IMR-90 (cell line): ENCODE measurements at regions not wholly inside any gene's neighbourhood (a gene's known extent, or its start where the extent isn't known, plus 50 kb on each side); places are given as distances from the start of the nearest gene placed in this dataset.

Experiments used
- ATAC-seq: fragments of 200-7000 bp; cut with Tn5 transposase; 2 replicates; pipeline ENCODE4 v1.9.1; 2020; ENCODE audit warnings: low read depth, mild to moderate bottlenecking, moderate library complexity
- BruUV-seq: library from RNA; stranded (reverse); fragments of 400-500 nt; replicated peaks from 2 replicates; lab custom pipeline; 2021; lab: Mats Ljungman, UMichigan
- CTCF ChIA-PET: fragments of 300-600 bp; formaldehyde crosslinking; extraction: SDS; loops from one replicate; lab custom pipeline; 2021; ENCODE audit warnings: antibody characterized with exemption; lab: Yijun Ruan, JAX
- POLR2A ChIA-PET: fragments of 300-600 bp; sonication (Branson Sonifier 250); formaldehyde crosslinking; loops from one replicate; lab custom pipeline; 2022; ENCODE audit warnings: antibody characterized with exemption; ENCODE audit not compliant: unreplicated experiment; lab: Charles Lee
- DNase-seq: peaks from one replicate; pipeline ENCODE4 v3.0.0; 2013
- H2AFZ ChIP-seq: replicated peaks from 2 replicates; pipeline ENCODE3; 2013; ENCODE audit warnings: low read length, mild to moderate bottlenecking; ENCODE audit not compliant: poor library complexity
- H2AK5ac ChIP-seq: 2 replicates; pipeline ENCODE4 v1.6.1; 2013; ENCODE audit warnings: low read depth, low read length, inconsistent platforms
- H2AK9ac ChIP-seq: replicated peaks from 2 replicates; pipeline ENCODE3; 2013; ENCODE audit warnings: mild to moderate bottlenecking, low read depth, low read length, moderate library complexity; ENCODE audit not compliant: poor library complexity
- H2BK120ac ChIP-seq: 2 replicates; pipeline ENCODE4 v1.6.1; 2013; ENCODE audit warnings: low read depth, low read length, inconsistent platforms
- H2BK15ac ChIP-seq: 3 replicates; pipeline ENCODE4 v1.6.1; 2013; ENCODE audit warnings: low read depth, low read length, inconsistent platforms
- H2BK20ac ChIP-seq: 2 replicates; pipeline ENCODE4 v1.6.1; 2013; ENCODE audit warnings: low read depth, mild to moderate bottlenecking, inconsistent platforms, low read length, moderate library complexity
- H2BK5ac ChIP-seq: 2 replicates; pipeline ENCODE4 v1.6.1; 2013; ENCODE audit warnings: mild to moderate bottlenecking, low read depth, low read length, inconsistent platforms; ENCODE audit not compliant: poor library complexity, severe bottlenecking
- H3K14ac ChIP-seq: replicated peaks from 2 replicates; pipeline ENCODE4 v1.6.1; 2013; ENCODE audit warnings: low read depth, low read length, inconsistent platforms
- H3K18ac ChIP-seq: 2 replicates; pipeline ENCODE4 v1.6.1; 2013; ENCODE audit warnings: low read depth, low read length, control low read depth
- H3K23ac ChIP-seq: 2 replicates; pipeline ENCODE4 v1.6.1; 2013; ENCODE audit warnings: low read depth, low read length, inconsistent platforms
- H3K27ac ChIP-seq: 2 replicates; pipeline ENCODE4 v1.5.1; 2013; ENCODE audit warnings: mild to moderate bottlenecking, control low read depth, low read length; ENCODE audit not compliant: insufficient read depth
- H3K27me3 ChIP-seq: 2 replicates; pipeline ENCODE4 v1.6.1; 2013; ENCODE audit warnings: low read length; ENCODE audit not compliant: control insufficient read depth, insufficient read depth
- H3K36me3 ChIP-seq: 2 replicates; pipeline ENCODE4 v1.6.1; 2013; ENCODE audit warnings: low read length, mixed read lengths; ENCODE audit not compliant: control insufficient read depth, insufficient read depth
- H3K4ac ChIP-seq: 2 replicates; pipeline ENCODE4 v1.6.1; 2013; ENCODE audit warnings: low read depth, low read length, inconsistent platforms
- H3K4me1 ChIP-seq: 2 replicates; pipeline ENCODE4 v1.6.1; 2013; ENCODE audit warnings: low read length, mixed read lengths; ENCODE audit not compliant: control insufficient read depth, insufficient read depth
- H3K4me2 ChIP-seq: 2 replicates; pipeline ENCODE4 v1.6.1; 2013; ENCODE audit warnings: low read depth, mild to moderate bottlenecking, control low read depth, low read length, moderate library complexity
- H3K4me3 ChIP-seq: 2 replicates; pipeline ENCODE4 v1.5.1; 2013; ENCODE audit warnings: low read depth, mild to moderate bottlenecking, control low read depth, low read length, moderate library complexity; ENCODE audit not compliant: insufficient read depth
- H3K56ac ChIP-seq: 2 replicates; pipeline ENCODE4 v1.6.1; 2013; ENCODE audit warnings: low read length, inconsistent platforms; ENCODE audit not compliant: insufficient read depth; ENCODE audit errors: extremely low read depth
- H3K79me1 ChIP-seq, 2 experiments: 2 replicates each; pipeline ENCODE4 v1.6.1; 2013; ENCODE audit warnings: low read length in 2 of 2, inconsistent platforms in 1 of 2, low read depth in 1 of 2
- H3K9ac ChIP-seq: 2 replicates; pipeline ENCODE4 v1.6.1; 2013; ENCODE audit warnings: low read depth, low read length, control low read depth
- H3K9me1 ChIP-seq: 2 replicates; pipeline ENCODE4 v1.6.1; 2013; ENCODE audit warnings: low read length, inconsistent platforms; ENCODE audit not compliant: insufficient read depth
- H3K9me3 ChIP-seq: 2 replicates; pipeline ENCODE4 v1.6.1; 2013; ENCODE audit warnings: low read length; ENCODE audit not compliant: control insufficient read depth, insufficient read depth
- H4K20me1 ChIP-seq: 2 replicates; pipeline ENCODE4 v1.6.1; 2013; ENCODE audit warnings: low read length, inconsistent platforms; ENCODE audit not compliant: insufficient read depth
- H4K5ac ChIP-seq: 2 replicates; pipeline ENCODE4 v1.6.1; 2013; ENCODE audit warnings: mild to moderate bottlenecking, low read depth, low read length, control low read depth
- H4K8ac ChIP-seq, 2 experiments: 2 replicates each; pipeline ENCODE4 v1.6.1; 2013; ENCODE audit warnings: low read depth in 2 of 2, low read length in 2 of 2, control low read depth in 1 of 2, inconsistent platforms in 1 of 2
- H4K91ac ChIP-seq: 2 replicates; pipeline ENCODE4 v1.6.1; 2013; ENCODE audit warnings: low read depth, low read length, inconsistent platforms; ENCODE audit not compliant: insufficient read depth
- BHLHE40 ChIP-seq: fragments of 150-350 bp; IDR thresholded peaks from 2 replicates; pipeline ENCODE4 v1.6.1; 2016; ENCODE audit warnings: mild to moderate bottlenecking, low read depth, low read length
- CEBPB ChIP-seq: IDR thresholded peaks from 2 replicates; pipeline ENCODE4 v1.6.1; 2012; ENCODE audit warnings: low read depth, low read length, improper control_type of control experiment
- CHD1 ChIP-seq: IDR thresholded peaks from 2 replicates; pipeline ENCODE4 v1.6.1; 2012; ENCODE audit warnings: low read depth, low read length, improper control_type of control experiment
- CTCF ChIP-seq: conservative IDR thresholded peaks from 2 replicates; pipeline ENCODE4 v1.5.1; 2012; ENCODE audit warnings: mild to moderate bottlenecking, low read depth, low read length, improper control_type of control experiment
- ELK1 ChIP-seq: fragments of 150-350 bp; IDR thresholded peaks from 2 replicates; pipeline ENCODE4 v1.6.1; 2016; ENCODE audit warnings: low read depth, mild to moderate bottlenecking, low read length, moderate library complexity, borderline replicate concordance
- FOS ChIP-seq: fragments of 150-350 bp; IDR thresholded peaks from 2 replicates; pipeline ENCODE4 v1.6.1; 2016; ENCODE audit warnings: low read depth, low read length
- MAFK ChIP-seq: IDR thresholded peaks from 2 replicates; pipeline ENCODE4 v1.6.1; 2012; ENCODE audit warnings: low read depth, low read length, improper control_type of control experiment
- MAZ ChIP-seq: IDR thresholded peaks from 2 replicates; pipeline ENCODE4 v1.6.1; 2012; ENCODE audit warnings: low read depth, mild to moderate bottlenecking, low read length, improper control_type of control experiment, moderate library complexity, borderline replicate concordance
- MXI1 ChIP-seq: IDR thresholded peaks from 2 replicates; pipeline ENCODE4 v1.6.1; 2012; ENCODE audit warnings: low read depth, mild to moderate bottlenecking, low read length, moderate library complexity, borderline replicate concordance
- NFE2L2 ChIP-seq: fragments of 150-350 bp; IDR thresholded peaks from 2 replicates; pipeline ENCODE4 v1.6.1; 2016; ENCODE audit warnings: low read depth, mild to moderate bottlenecking, low read length
- POLR2A ChIP-seq: IDR thresholded peaks from 2 replicates; pipeline ENCODE4 v1.6.1; 2012; ENCODE audit warnings: mild to moderate bottlenecking, low read depth, low read length
- RAD21 ChIP-seq: IDR thresholded peaks from 2 replicates; pipeline ENCODE4 v1.6.1; 2012; ENCODE audit warnings: low read length, improper control_type of control experiment
- RCOR1 ChIP-seq: IDR thresholded peaks from 2 replicates; pipeline ENCODE4 v1.6.1; 2012; ENCODE audit warnings: mild to moderate bottlenecking, low read length, improper control_type of control experiment; ENCODE audit not compliant: insufficient replicate concordance
- RFX5 ChIP-seq: IDR thresholded peaks from 2 replicates; pipeline ENCODE4 v1.8.0; 2012; ENCODE audit warnings: low read depth, mild to moderate bottlenecking, low read length, moderate library complexity
- SMC3 ChIP-seq: fragments of 150-350 bp; IDR thresholded peaks from 2 replicates; pipeline ENCODE4 v1.6.1; 2016; ENCODE audit warnings: low read depth, mild to moderate bottlenecking, antibody characterized with exemption, low read length, moderate library complexity
- USF2 ChIP-seq: fragments of 150-350 bp; IDR thresholded peaks from 2 replicates; pipeline ENCODE4 v1.6.1; 2017; ENCODE audit warnings: mild to moderate bottlenecking, antibody characterized with exemption, low read length, low read depth
- WGBS, 2 experiments: methylation state at CpG; one replicate each; pipeline versions ENCODE4 v1.1.5 to v1.1.7; 2013; ENCODE audit warnings: missing lambda C conversion rate in 2 of 2; ENCODE audit not compliant: insufficient read length in 1 of 2; ENCODE audit errors: extremely low coverage in 2 of 2; 5-methylcytosine and 5-hydroxymethylcytosine counted together
- dilution Hi-C: fragments of 300-500 bp; cut with HindIII; formaldehyde crosslinking; loops from one replicate; pipeline ENCODE4 v1.14.3; 2018; ENCODE audit warnings: low sequenced_read_pairs; ENCODE audit not compliant: unreplicated experiment
- in situ Hi-C: fragments of 300-500 bp; cut with MboI; formaldehyde crosslinking; loops from 3 replicates; pipeline ENCODE4 v1.14.3; 2019; ENCODE audit warnings: low sequenced_read_pairs, inconsistent platforms, mixed read lengths
- intact Hi-C: fragments of 100-400 bp; cut with micrococcal nuclease; formaldehyde crosslinking; loops from 2 replicates; pipeline ENCODE4 v1.10.0; 2022

GRCh38 chr4:24334906-24335305, 249.4 kb downstream of the DHX15 start:
- BruUV-seq: no TSS peak
- Histone ChIP-seq H3K27me3 (peaks cover 2% of the 10 kb centered on the region; the same call in 1 of the 2 replicates), H4K5ac (no peak overlapping the region), H3K23ac (no peak overlapping the region), H3K4me2 (no peak overlapping the region), H3K4me3 (no peak overlapping the region), H3K36me3 (no peaks in the 10 kb centered on the region), H3K56ac (no peak overlapping the region), H4K8ac (no peak overlapping the region), H2BK20ac (no peak overlapping the region), H2BK5ac (no peak overlapping the region), H2AK5ac (no peak overlapping the region), H3K27ac (no peak overlapping the region), H2BK15ac (no peak overlapping the region), H3K14ac (no peak overlapping the region), H2AK9ac (no peak overlapping the region), H2BK120ac (no peak overlapping the region), H3K4ac (no peak overlapping the region), H3K9me1 (no peaks in the 10 kb centered on the region), H3K9ac (no peak overlapping the region), H3K79me1 (no peaks in the 10 kb centered on the region), H4K20me1 (no peaks in the 10 kb centered on the region), H3K18ac (no peak overlapping the region), H3K9me3 (no peaks in the 10 kb centered on the region), H3K4me1 (no peaks in the 10 kb centered on the region), H2AFZ (no peak overlapping the region), H4K91ac (no peak overlapping the region)
- ChIA-PET CTCF (no interaction called here), POLR2A (no interaction called here)
- in situ Hi-C loops (no loop called here), dilution Hi-C loops (no loop called here), intact Hi-C loops (no loop called here)
- DNase-seq: no peak
- no CpG with 5 or more reads among the region's 3 CpGs for WGBS, 2 experiments
- TF ChIP-seq RFX5: no peak
- TF ChIP-seq RCOR1: no peak
- TF ChIP-seq CHD1: no peak
- no peak for TF ChIP-seq POLR2A
- no peak for TF ChIP-seq NFE2L2
- no peak for TF ChIP-seq MAZ
- no peak for TF ChIP-seq CEBPB
- no peak for TF ChIP-seq MAFK
- TF ChIP-seq BHLHE40: no peak
- TF ChIP-seq CTCF: no peak
- TF ChIP-seq MXI1: no peak
- no peak for TF ChIP-seq ELK1
- TF ChIP-seq RAD21: no peak
- TF ChIP-seq FOS: no peak
- TF ChIP-seq USF2: no peak
- no peak for TF ChIP-seq SMC3
- ATAC-seq: no peak
